ENCODE measurements at regions not wholly inside any gene's neighbourhood (a gene's known extent, or its start where the extent isn't known, plus 50 kb on each side); places are given as distances from the start of the nearest gene placed in this dataset.

- TF ChIP-seq POLR2A (IDR thresholded peaks at IDR 0.05), result no peak
- TF ChIP-seq CTCF (IDR thresholded peaks at IDR 0.05), result no peak
Observed at GRCh38 chr3:170741756-170742529, 128.1 kb downstream of the RPL22L1 start.
